Heart left ventricle (tissue), 16 donors: ENCODE measurements at regions not wholly inside any gene's neighbourhood (a gene's known extent, or its start where the extent isn't known, plus 50 kb on each side); places are given as distances from the start of the nearest gene placed in this dataset.

ENCODE experiments used
- ATAC-seq, 4 donors: fragments of 200-7000 bp; cut with Tn5 transposase; one replicate each; pipeline ENCODE4 v1.9.1; 2020 to 2022; ENCODE audit warnings: moderate library complexity in 4 of 4, mild to moderate bottlenecking in 3 of 4, moderate number of reproducible peaks in 1 of 4
- DNase-seq, 5 donors: peaks; one replicate each; pipeline ENCODE4 v3.0.0-alpha.2; 2020
- H3K27ac ChIP-seq, 12 donors: fragments of 200-600 bp; sonication (generic) in 4 of 12; one replicate each; pipeline versions ENCODE4 v1.5.0 to v1.8.0; 2016 to 2022; ENCODE audit warnings: mild to moderate bottlenecking in 2 of 12
- H3K27me3 ChIP-seq, 9 donors: fragments of 200-600 bp; sonication (generic) in 2 of 9; one replicate each; pipeline versions ENCODE4 v1.5.1 to v1.8.0; 2016 to 2022; ENCODE audit warnings: mild to moderate bottlenecking in 3 of 9
- H3K36me3 ChIP-seq, 9 donors: fragments of 200-600 bp; sonication (generic) in 2 of 9; one replicate each; pipeline versions ENCODE4 v1.5.0 to v1.8.0; 2018 to 2022; ENCODE audit warnings: mild to moderate bottlenecking in 2 of 9
- H3K4me1 ChIP-seq, 12 donors: fragments of 200-600 bp; sonication (generic) in 4 of 12; one replicate each; pipeline versions ENCODE4 v1.5.0 to v1.8.0; 2016 to 2022; ENCODE audit warnings: mild to moderate bottlenecking in 3 of 12
- H3K4me3 ChIP-seq, 12 donors: fragments of 200-600 bp; sonication (generic) in 4 of 12; one replicate each; pipeline versions ENCODE4 v1.5.0 to v1.8.0; 2017 to 2022; ENCODE audit warnings: mild to moderate bottlenecking in 9 of 12, moderate library complexity in 4 of 12
- H3K9me3 ChIP-seq, 12 donors: fragments of 200-600 bp; sonication (generic) in 4 of 12; one replicate each; pipeline versions ENCODE4 v1.5.0 to v1.8.0; 2016 to 2022; ENCODE audit warnings: mild to moderate bottlenecking in 1 of 12
- POLR2A ChIP-seq, 2 donors: fragments of 450-650 bp; IDR thresholded peaks; one replicate each; pipeline ENCODE4 v1.6.1; 2017; ENCODE audit warnings: antibody characterized with exemption in 2 of 2, mild to moderate bottlenecking in 2 of 2, moderate library complexity in 2 of 2
- whole genome bisulfite sequencing, 4 donors: extraction: QIAGEN DNeasy Blood & Tissue Kit in 2 of 4; methylation state at CpG; one replicate each; pipeline versions ENCODE4 v1.1.5 to v1.1.7; 2013 to 2018; 5-methylcytosine and 5-hydroxymethylcytosine counted together
- intact Hi-C, 10 donors: fragments of 100-400 bp; cut with DNase I; formaldehyde crosslinking; loops; one replicate each; pipeline versions ENCODE4 v1.11.1 to v1.14.2; 2022
- TF ChIP-seq, protein P1 (sequence below), 12 donors: fragments of 200-600 bp; sonication (generic) in 4 of 12; IDR thresholded peaks; one replicate each; pipeline versions ENCODE4 v1.5.0 to v1.8.0; 2018 to 2022; ENCODE audit warnings: antibody characterized with exemption in 12 of 12, mild to moderate bottlenecking in 5 of 12
- donor health status: ischemic (EF 13 %, LVEDD 7.1; RV severe dilation, severe dysfunction).
- donor health status: healthy with polysubstance abuse.
- donor health status: DM: no; HTN: yes; CAD: no.
- donor health status: DM: no; HTN: no; CAD: no.
- donor health status: ischemic (EF 25% LVEDD 6.9; RV normal size, moderate dysfunction).
- donor health status: ischemic (EF 25% LVEDD 5.7; RV mildly dilated, moderate dysfunction).
- donor health status: healthy.
- donor health status: DM: yes; HTN: yes; CAD: no.
- donor health status: ischemic (EF 35%, LVEDD 5.7; RV mildly dilated, moderate dysfunction).
- donor health status: nonischemic (EF 11% LVEDD 7.7; RV severe dilation, severe dysfunction).
- donor health status: DM: yes; HTN: yes; CAD: no.
- donor health status: PGD.
- donor health status: ischemic (EF 29% LVEDD 5.4; RV normal size, mild dysfunction).
- donor health status: nonischemic (EF 23%, LVEDD 6.1; RV moderate dilation, normal function).

DNA sequence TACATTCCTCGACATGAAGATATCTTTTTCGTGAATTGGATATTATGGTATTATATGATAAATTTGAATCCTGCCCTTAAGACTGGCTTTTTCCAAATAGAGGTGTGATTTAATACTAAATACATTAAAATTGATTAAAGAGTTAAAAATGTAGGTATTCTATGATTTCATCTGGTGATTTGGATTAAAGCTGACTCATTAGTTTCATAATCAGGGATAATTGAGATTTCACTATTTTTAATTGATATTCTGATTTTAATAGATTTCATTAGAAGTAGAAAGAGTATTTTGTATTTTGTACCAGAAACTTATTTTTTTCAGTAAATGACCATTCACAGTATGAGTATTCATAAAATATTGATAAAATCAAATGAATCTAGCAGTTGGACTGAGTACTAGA is 524.1 kb downstream of the PLCL1 start:
- no peak for ATAC-seq

GRCh38 chr2:198327526-198327925 is 523.1 kb downstream of the PLCL1 start:
- ATAC-seq (no peak), DNase-seq (no peak)
- intact Hi-C loops: no loop called here
- TF ChIP-seq, protein P1, sequence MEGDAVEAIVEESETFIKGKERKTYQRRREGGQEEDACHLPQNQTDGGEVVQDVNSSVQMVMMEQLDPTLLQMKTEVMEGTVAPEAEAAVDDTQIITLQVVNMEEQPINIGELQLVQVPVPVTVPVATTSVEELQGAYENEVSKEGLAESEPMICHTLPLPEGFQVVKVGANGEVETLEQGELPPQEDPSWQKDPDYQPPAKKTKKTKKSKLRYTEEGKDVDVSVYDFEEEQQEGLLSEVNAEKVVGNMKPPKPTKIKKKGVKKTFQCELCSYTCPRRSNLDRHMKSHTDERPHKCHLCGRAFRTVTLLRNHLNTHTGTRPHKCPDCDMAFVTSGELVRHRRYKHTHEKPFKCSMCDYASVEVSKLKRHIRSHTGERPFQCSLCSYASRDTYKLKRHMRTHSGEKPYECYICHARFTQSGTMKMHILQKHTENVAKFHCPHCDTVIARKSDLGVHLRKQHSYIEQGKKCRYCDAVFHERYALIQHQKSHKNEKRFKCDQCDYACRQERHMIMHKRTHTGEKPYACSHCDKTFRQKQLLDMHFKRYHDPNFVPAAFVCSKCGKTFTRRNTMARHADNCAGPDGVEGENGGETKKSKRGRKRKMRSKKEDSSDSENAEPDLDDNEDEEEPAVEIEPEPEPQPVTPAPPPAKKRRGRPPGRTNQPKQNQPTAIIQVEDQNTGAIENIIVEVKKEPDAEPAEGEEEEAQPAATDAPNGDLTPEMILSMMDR (IDR thresholded peaks at IDR 0.05): no peak
- no peak for TF ChIP-seq POLR2A (IDR thresholded peaks at IDR 0.05)
- no peaks in the 10 kb centered on the region for H3K4me1 ChIP-seq
- no peak overlapping the region for H3K27ac ChIP-seq
- H3K9me3 ChIP-seq: no peaks in the 10 kb centered on the region
- 86 to 92% (median 89%) methylated on average over 4 of the region's 4 CpGs for WGBS, 4 donors
- H3K36me3 ChIP-seq: no peaks in the 10 kb centered on the region
- H3K27me3 ChIP-seq: peaks cover 0 to 21% (median 0%) of the 10 kb centered on the region in 9 donors
- no peak overlapping the region for H3K4me3 ChIP-seq

More for the DNA sequence above, 524.1 kb downstream of the PLCL1 start:
- H3K4me1 ChIP-seq: no peaks in the 10 kb centered on the region
- intact Hi-C loops: no loop called here
- no peak for DNase-seq
- no peaks in the 10 kb centered on the region for H3K36me3 ChIP-seq
- H3K4me3 ChIP-seq: no peak overlapping the region
- H3K27me3 ChIP-seq: peaks cover 0 to 14% (median 0%) of the 10 kb centered on the region in 9 donors
- 91 to 96% (median 93%) methylated on average over 2 of the region's 2 CpGs for WGBS, 4 donors
- H3K27ac ChIP-seq: no peak overlapping the region
- TF ChIP-seq, protein P1 (IDR thresholded peaks at IDR 0.05): no peak
- no peak for TF ChIP-seq POLR2A (IDR thresholded peaks at IDR 0.05)
- no peaks in the 10 kb centered on the region for H3K9me3 ChIP-seq

GRCh38 chr2:198326431-198326830 is 522.0 kb downstream of the PLCL1 start:
- DNase-seq: no peak
- Histone ChIP-seq H3K4me3 (no peak overlapping the region), H3K27ac (no peak overlapping the region), H3K4me1 (no peaks in the 10 kb centered on the region), H3K36me3 (no peaks in the 10 kb centered on the region), H3K27me3 (peaks cover 0 to 30% (median 0%) of the 10 kb centered on the region in 9 donors), H3K9me3 (no peaks in the 10 kb centered on the region)
- 49 to 63% (median 55%) methylated on average over 1 of the region's 1 CpG for WGBS, 4 donors
- intact Hi-C loops: no loop called here
- no peak for ATAC-seq
- no peak for TF ChIP-seq POLR2A (IDR thresholded peaks at IDR 0.05)
- TF ChIP-seq, protein P1 (IDR thresholded peaks at IDR 0.05): no peak

- Histone ChIP-seq H3K27me3 (peaks cover 0 to 40% (median 0%) of the 10 kb centered on the region in 9 donors), H3K9me3 (no peaks in the 10 kb centered on the region), H3K36me3 (no peaks in the 10 kb centered on the region), H3K4me1 (no peaks in the 10 kb centered on the region), H3K27ac (no peak overlapping the region), H3K4me3 (no peak overlapping the region)
- no peak for DNase-seq
- WGBS, 4 donors: 89 to 94% (median 92%) methylated on average over 2 of the region's 2 CpGs
- TF ChIP-seq, protein P1 (IDR thresholded peaks at IDR 0.05): no peak
- no peak for TF ChIP-seq POLR2A (IDR thresholded peaks at IDR 0.05)
- no peak for ATAC-seq
- intact Hi-C loops: no loop called here
Observed at GRCh38 chr2:198325359-198325758, 521.0 kb downstream of the PLCL1 start.
